Sigmoid colon (tissue), 6 donors: ENCODE measurements at regions not wholly inside any gene's neighbourhood (a gene's known extent, or its start where the extent isn't known, plus 50 kb on each side); places are given as distances from the start of the nearest gene placed in this dataset.

Experiments
- DNase-seq: peaks from one replicate; pipeline ENCODE4 v3.0.0-alpha.2; 2019
- H3K27ac ChIP-seq, 4 donors: fragments of 200-600 bp; sonication (generic); one replicate each; pipeline ENCODE4 v1.5.1; 2016 to 2019; ENCODE audit warnings: mild to moderate bottlenecking in 1 of 4
- H3K27me3 ChIP-seq, 3 donors: fragments of 200-600 bp; sonication (generic); one replicate each; pipeline ENCODE4 v1.5.1; 2019; ENCODE audit warnings: mild to moderate bottlenecking in 1 of 3
- H3K36me3 ChIP-seq, 4 donors: fragments of 200-600 bp; sonication (generic); one replicate each; pipeline ENCODE4 v1.5.1; 2016 to 2019
- H3K4me1 ChIP-seq, 4 donors: fragments of 200-600 bp; sonication (generic); one replicate each; pipeline ENCODE4 v1.5.1; 2017 to 2019
- H3K4me3 ChIP-seq, 4 donors: fragments of 200-600 bp; sonication (generic); one replicate each; pipeline ENCODE4 v1.5.1; 2017 to 2019; ENCODE audit warnings: mild to moderate bottlenecking in 2 of 4, moderate library complexity in 1 of 4
- H3K9me3 ChIP-seq, 4 donors: fragments of 200-600 bp in 3 of 4; sonication (generic) in 3 of 4; one replicate each; pipeline versions ENCODE4 v1.5.1 to v1.6.1; 2013 to 2019
- EP300 ChIP-seq, 4 donors: sonication (generic); formaldehyde crosslinking; IDR thresholded peaks; one replicate each; pipeline ENCODE4 v1.6.1; 2017; ENCODE audit warnings: antibody characterized with exemption in 4 of 4
- POLR2A ChIP-seq, 2 donors: fragments of 450-650 bp; IDR thresholded peaks; one replicate each; pipeline ENCODE4 v1.6.1; 2016; ENCODE audit warnings: antibody characterized with exemption in 2 of 2, mild to moderate bottlenecking in 2 of 2, moderate library complexity in 2 of 2
- POLR2AphosphoS5 ChIP-seq, 4 donors: sonication (generic); formaldehyde crosslinking; IDR thresholded peaks; one replicate each; pipeline ENCODE4 v1.6.1; 2017; ENCODE audit warnings: antibody characterized with exemption in 4 of 4
- WGBS, 2 donors: extraction: QIAGEN DNeasy Blood & Tissue Kit; methylation state at CpG; one replicate each; pipeline ENCODE4 v1.1.7; 2013; 5-methylcytosine and 5-hydroxymethylcytosine counted together
- intact Hi-C: fragments of 100-400 bp; cut with DNase I; formaldehyde crosslinking; loops from one replicate; pipeline ENCODE4 v1.15.1; 2023
- TF ChIP-seq, protein P1 (sequence below), 4 experiments: fragments of 450-650 bp in 3 of 4; fragments of 200-600 bp in 1 of 4; IDR thresholded peaks; one replicate each; pipeline ENCODE4 v1.5.1; 2016 to 2019; ENCODE audit warnings: antibody characterized with exemption in 4 of 4, mild to moderate bottlenecking in 3 of 4, moderate library complexity in 2 of 4
- donor health status: healthy with polysubstance abuse.
- donor health status: healthy.

DNA sequence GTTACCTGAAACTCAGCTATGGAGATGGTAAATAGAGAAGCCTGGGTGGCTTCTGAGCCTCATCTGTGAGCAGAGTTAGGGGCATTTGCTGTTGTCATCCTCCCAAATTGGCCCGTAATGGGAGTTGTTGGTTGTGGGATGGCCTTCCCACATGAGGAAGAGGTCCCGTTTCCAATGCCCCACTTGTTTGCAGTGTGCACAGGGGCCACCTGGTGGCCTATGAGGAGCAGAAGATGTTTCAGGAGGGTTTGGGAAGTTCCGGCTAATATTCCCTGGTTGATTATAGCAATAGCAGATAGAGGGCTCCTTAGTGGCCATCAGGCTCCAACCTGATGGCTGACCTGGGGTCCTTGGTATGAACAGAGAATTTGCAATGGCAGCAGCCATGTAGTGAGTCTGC, 1546.5 kb downstream of the OTOL1 start:
- no peak overlapping the region for H3K4me3 ChIP-seq
- 24 to 56% methylated on average over 3 of the region's 3 CpGs for WGBS, 2 donors
- H3K4me1 ChIP-seq, result no peaks in the 10 kb centered on the region
- intact Hi-C loops, result no loop called here
- H3K27ac ChIP-seq, result no peak overlapping the region
- H3K9me3 ChIP-seq, result no peaks in the 10 kb centered on the region
- TF ChIP-seq EP300 (IDR thresholded peaks at IDR 0.05), result no peak
- no peak for TF ChIP-seq POLR2AphosphoS5 (IDR thresholded peaks at IDR 0.05)
- no peak for TF ChIP-seq POLR2A (IDR thresholded peaks at IDR 0.05)
- TF ChIP-seq, protein P1, sequence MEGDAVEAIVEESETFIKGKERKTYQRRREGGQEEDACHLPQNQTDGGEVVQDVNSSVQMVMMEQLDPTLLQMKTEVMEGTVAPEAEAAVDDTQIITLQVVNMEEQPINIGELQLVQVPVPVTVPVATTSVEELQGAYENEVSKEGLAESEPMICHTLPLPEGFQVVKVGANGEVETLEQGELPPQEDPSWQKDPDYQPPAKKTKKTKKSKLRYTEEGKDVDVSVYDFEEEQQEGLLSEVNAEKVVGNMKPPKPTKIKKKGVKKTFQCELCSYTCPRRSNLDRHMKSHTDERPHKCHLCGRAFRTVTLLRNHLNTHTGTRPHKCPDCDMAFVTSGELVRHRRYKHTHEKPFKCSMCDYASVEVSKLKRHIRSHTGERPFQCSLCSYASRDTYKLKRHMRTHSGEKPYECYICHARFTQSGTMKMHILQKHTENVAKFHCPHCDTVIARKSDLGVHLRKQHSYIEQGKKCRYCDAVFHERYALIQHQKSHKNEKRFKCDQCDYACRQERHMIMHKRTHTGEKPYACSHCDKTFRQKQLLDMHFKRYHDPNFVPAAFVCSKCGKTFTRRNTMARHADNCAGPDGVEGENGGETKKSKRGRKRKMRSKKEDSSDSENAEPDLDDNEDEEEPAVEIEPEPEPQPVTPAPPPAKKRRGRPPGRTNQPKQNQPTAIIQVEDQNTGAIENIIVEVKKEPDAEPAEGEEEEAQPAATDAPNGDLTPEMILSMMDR (IDR thresholded peaks at IDR 0.05), result no peak
- DNase-seq, result no peak
- no peaks in the 10 kb centered on the region for H3K27me3 ChIP-seq
- no peaks in the 10 kb centered on the region for H3K36me3 ChIP-seq

DNA sequence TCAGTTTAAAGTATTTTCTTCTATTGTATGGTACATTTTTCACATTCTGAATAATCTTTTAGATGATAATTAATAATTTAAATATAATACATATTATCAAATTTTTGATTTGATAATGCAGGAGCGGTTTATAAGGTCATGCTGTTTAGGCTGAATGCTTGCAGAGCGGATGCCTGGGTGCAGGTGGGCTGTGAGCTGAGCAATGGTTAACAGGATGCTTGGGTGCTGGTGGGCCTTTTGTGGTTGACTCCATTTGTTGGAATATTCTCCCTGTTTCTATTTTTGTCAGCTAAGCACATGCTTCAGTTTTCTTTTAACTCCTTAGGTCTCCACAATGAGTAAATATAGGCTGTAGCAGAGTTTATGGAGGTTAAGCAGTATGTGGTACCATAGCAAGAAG, 1549.3 kb downstream of the OTOL1 start:
- no peak overlapping the region for H3K27ac ChIP-seq
- H3K27me3 ChIP-seq, result no peaks in the 10 kb centered on the region
- no peak for DNase-seq
- no peaks in the 10 kb centered on the region for H3K4me1 ChIP-seq
- no peak overlapping the region for H3K4me3 ChIP-seq
- intact Hi-C loops, result no loop called here
- H3K9me3 ChIP-seq, result no peaks in the 10 kb centered on the region
- no peaks in the 10 kb centered on the region for H3K36me3 ChIP-seq
- 89% methylated on average over 2 of the region's 2 CpGs for WGBS, 2 donors
- TF ChIP-seq, protein P1 (IDR thresholded peaks at IDR 0.05), result no peak
- TF ChIP-seq EP300 (IDR thresholded peaks at IDR 0.05), result no peak
- TF ChIP-seq POLR2AphosphoS5 (IDR thresholded peaks at IDR 0.05), result no peak
- TF ChIP-seq POLR2A (IDR thresholded peaks at IDR 0.05), result no peak

DNA sequence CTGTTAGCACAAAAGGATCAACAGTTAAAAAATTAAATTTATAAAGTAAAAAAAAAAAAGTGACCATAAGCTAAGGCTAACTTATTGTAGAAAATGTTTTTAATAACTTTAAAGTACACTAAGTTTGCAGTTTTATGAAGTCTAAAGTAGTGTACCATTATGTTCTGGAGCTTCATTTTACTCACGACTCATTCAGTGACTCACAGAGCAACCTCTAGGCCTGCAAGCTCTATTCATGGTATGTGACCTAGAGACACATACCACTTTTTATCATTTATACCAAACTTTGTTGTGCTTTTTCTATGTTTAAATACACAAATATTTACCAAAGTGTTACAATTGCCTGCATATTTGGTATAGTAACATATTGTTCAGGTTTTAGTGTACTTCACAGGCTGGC, 1552.3 kb downstream of the OTOL1 start:
- no peaks in the 10 kb centered on the region for H3K9me3 ChIP-seq
- TF ChIP-seq EP300 (IDR thresholded peaks at IDR 0.05) (no peak), POLR2A (IDR thresholded peaks at IDR 0.05) (no peak), POLR2AphosphoS5 (IDR thresholded peaks at IDR 0.05) (no peak)
- TF ChIP-seq, protein P1 (IDR thresholded peaks at IDR 0.05), result no peak
- no peaks in the 10 kb centered on the region for H3K27me3 ChIP-seq
- no peak overlapping the region for H3K27ac ChIP-seq
- no peak overlapping the region for H3K4me3 ChIP-seq
- intact Hi-C loops, result no loop called here
- WGBS, 2 donors, result 85% methylated on average over 1 of the region's 1 CpG; no CpG with 5 or more reads in 1 of the 2 donors
- no peaks in the 10 kb centered on the region for H3K4me1 ChIP-seq
- H3K36me3 ChIP-seq, result no peaks in the 10 kb centered on the region
- no peak for DNase-seq

DNA sequence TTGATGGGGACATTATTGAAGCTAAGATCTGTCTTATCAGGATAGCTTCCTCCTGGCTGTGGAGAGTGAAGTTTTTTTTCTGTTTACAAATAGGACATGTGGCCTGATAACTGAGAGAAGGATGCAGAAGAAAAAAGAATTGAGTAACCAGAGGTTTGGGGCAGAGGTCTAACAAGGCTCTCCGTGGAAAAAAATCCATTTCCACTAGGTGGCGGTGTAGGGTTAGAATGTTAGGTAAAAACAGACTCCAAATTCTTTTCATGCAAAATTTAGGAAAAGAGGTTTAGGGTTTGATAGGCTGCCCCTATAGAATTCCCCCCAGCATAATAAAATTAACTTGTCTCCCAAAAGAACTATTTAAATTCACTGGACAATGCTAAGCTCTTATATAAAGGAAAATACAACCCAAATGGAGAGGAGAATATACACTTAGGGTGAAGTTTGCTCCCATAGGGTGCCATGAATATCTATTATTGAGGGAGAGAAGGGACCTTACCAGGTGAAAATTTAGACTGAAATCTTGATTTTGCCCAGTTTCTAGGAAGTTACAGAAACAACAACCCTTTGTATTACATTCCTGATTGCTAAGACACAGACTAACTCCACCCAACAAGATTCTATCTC, 1560.4 kb downstream of the OTOL1 start:
- no peak for DNase-seq
- Histone ChIP-seq H3K36me3 (no peaks in the 10 kb centered on the region), H3K27me3 (no peaks in the 10 kb centered on the region), H3K4me1 (peaks cover 0 to 28% (median 15%) of the 10 kb centered on the region in 4 donors), H3K4me3 (no peak overlapping the region), H3K9me3 (no peaks in the 10 kb centered on the region), H3K27ac (no peak overlapping the region)
- 6 to 10% methylated on average over 2 of the region's 2 CpGs for WGBS, 2 donors
- intact Hi-C loops, result no loop called here
- TF ChIP-seq POLR2A (IDR thresholded peaks at IDR 0.05) (no peak), EP300 (IDR thresholded peaks at IDR 0.05) (no peak)
- TF ChIP-seq, protein P1 (IDR thresholded peaks at IDR 0.05), result peak in 3 of 4 experiments; percentile 17 to 47 (median 31)
